Epithelial cell of proximal tubule (primary cell): ENCODE measurements at regions not wholly inside any gene's neighbourhood (a gene's known extent, or its start where the extent isn't known, plus 50 kb on each side); places are given as distances from the start of the nearest gene placed in this dataset.

Experiments used
- DNase-seq: peaks from one replicate; pipeline ENCODE4 v3.0.0-alpha.2; 2011; ENCODE audit warnings: low read depth
- H3K4me3 ChIP-seq: 2 replicates; pipeline ENCODE4 v1.5.1; 2011; ENCODE audit warnings: low read depth, mild to moderate bottlenecking, low read length
- TF ChIP-seq, protein P1 (sequence below): conservative IDR thresholded peaks from 2 replicates; pipeline ENCODE4 v1.5.1; 2012; ENCODE audit warnings: low read depth, mild to moderate bottlenecking, low read length

DNA sequence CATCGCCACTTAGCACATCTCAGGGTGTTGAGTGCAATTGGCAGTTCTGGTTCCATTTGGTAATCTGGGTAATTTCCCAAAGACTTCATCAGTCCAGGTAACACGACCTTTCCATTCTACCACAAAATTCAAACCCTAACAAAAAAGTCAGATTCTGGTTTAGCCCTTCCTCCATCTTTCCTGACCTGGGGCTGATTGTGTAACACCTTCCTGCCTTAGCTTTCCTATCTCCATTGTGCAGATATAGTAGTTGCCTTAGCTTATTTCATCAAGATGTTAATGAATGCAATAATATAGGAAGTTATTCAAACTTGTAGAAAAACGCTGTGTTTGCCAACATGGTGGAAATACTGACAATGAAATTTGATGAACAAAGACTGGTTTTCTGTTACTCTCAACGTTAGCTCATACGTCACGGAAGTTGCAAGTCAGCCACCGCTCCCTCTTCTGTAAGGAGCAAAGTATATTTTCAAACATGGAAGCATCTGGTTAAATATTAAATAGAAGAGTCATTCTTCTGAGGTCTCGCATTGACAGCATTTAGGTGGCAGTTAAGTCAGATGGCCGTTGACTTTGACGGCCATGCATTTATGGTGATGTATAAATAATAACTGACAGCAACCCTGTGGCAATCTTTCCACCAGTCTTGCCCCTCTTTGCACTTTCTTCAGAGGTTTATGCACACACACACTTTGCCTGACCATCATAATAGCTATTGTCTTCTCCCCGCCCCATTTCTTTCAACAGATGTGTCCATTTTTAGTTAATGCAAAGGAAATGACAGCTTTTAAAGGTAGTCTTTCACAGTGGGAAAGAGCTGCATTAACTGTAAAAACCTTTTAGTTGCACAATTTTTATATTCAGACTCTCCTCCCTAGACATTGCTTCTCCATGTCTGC is 205.1 kb upstream of the BMPER start:
- DNase-seq, result no peak
- TF ChIP-seq, protein P1, sequence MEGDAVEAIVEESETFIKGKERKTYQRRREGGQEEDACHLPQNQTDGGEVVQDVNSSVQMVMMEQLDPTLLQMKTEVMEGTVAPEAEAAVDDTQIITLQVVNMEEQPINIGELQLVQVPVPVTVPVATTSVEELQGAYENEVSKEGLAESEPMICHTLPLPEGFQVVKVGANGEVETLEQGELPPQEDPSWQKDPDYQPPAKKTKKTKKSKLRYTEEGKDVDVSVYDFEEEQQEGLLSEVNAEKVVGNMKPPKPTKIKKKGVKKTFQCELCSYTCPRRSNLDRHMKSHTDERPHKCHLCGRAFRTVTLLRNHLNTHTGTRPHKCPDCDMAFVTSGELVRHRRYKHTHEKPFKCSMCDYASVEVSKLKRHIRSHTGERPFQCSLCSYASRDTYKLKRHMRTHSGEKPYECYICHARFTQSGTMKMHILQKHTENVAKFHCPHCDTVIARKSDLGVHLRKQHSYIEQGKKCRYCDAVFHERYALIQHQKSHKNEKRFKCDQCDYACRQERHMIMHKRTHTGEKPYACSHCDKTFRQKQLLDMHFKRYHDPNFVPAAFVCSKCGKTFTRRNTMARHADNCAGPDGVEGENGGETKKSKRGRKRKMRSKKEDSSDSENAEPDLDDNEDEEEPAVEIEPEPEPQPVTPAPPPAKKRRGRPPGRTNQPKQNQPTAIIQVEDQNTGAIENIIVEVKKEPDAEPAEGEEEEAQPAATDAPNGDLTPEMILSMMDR, result no peak
- no peak overlapping the region for H3K4me3 ChIP-seq

DNA sequence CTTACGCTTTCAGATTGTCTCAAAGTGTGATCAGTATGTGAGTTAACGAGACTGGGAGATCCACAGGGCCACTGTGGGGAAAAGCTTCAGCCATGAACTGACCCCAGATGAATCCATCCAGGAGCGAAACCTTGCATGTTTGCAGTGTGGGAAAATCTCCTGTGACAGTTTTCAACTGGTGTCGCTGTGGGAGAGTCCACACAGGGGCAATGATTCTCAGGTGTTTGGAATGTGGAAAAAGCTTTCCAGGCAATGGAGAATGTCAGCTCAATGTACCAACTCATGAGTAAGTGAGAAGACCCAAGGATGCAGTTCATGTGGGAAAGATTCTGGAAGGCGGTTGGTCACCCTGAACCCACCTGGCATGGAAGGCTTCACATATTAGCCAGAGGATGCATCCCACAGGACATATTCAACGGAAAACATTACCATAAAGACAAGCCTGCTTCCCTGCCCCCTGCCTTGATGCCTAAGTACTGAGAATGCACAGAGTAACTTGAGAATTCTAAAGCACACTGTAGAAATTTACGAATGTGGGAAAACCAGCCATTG is 204.1 kb upstream of the BMPER start:
- TF ChIP-seq, protein P1, result no peak
- no peak overlapping the region for H3K4me3 ChIP-seq
- DNase-seq, result no peak

DNA sequence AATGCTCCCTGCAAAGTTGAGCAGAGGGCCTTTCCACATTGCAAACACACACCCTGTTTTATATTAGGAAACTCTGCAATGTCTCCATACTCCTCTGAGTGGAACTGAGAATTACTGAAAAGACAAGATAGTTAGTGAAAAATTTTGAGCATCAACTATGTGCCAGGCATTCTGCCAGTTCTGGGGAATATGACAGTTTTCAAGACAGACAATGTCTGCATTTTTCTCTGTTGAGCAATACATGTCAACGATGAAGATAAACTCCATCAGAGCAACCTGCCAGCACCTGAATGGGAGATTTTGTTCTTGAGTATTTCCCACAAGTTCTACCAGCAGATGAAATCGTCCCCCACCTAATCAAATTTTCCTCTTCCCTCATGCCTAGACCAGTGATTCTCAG is 203.4 kb upstream of the BMPER start:
- DNase-seq, result no peak
- H3K4me3 ChIP-seq, result no peak overlapping the region
- TF ChIP-seq, protein P1, result no peak

DNA sequence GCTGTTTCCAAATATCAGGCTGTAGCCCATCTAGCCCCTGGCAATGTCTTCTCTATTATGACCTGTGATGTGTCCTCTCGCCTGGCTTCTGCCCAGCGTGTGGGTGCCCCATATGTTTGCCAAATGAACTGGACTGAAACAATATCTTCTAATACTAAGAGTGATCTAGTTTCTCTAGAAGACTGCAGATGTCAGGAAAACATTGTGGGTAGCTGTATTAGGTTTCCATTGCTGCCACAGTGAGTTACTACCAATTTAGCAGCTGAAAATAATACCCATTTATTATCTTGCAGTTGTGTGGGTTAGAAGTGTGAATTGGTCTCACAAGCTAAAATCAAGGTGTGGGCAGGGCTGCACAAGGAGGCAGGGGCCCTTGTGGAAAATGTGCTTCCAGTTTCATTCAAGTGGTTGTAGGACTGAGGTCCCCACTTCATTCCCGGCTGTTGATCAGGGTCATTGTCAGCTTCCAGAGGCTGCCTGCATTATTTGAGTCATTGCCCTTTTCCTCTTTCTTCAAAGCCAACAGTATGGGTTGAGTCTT is 202.8 kb upstream of the BMPER start:
- no peak overlapping the region for H3K4me3 ChIP-seq
- TF ChIP-seq, protein P1, result no peak
- DNase-seq, result no peak

DNA sequence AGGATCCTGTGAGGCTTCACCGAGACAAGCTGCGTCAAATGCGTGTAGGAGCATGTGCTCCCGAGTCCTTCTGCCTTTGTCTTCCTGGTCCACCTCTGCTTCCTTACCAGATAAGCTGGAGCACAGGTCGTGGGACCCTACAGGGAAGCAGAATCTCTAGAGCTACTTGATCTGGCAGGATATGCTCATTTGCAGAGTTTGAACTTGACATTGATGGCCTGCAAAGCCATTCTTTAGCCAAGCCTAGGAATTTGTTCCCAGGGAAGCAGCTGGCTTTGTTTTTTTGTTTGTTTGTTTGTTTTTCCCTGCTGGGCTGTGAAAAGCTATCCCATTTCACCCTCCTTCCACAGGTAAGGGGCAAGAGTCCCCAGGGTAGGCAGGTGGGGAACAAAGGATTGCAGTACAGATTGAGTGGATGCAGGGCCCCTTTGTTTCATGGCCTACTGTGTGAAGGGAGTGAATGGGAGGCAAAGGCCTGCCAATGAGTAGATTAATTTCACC is 200.0 kb upstream of the BMPER start:
- DNase-seq, result no peak
- no peak overlapping the region for H3K4me3 ChIP-seq
- TF ChIP-seq, protein P1, result no peak

DNA sequence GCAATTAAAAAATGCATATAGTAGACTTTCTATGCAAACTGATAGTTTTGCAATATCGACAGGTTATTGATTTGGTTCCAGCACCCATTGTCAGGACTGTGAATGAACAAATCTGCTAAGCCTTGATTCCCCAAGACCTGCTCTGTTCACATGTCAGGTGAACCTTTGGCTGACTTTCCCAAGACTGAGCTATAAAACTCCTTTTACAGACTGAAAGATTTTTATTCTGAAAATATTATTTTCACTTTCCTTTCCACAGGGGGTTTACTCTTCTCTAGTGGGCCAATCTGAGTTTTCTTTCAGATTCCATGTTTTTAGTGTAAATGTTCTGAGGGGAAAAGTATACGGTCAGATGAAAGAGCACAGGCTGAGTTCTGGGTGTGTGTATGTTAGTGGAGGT is 199.2 kb upstream of the BMPER start:
- no peak overlapping the region for H3K4me3 ChIP-seq
- DNase-seq, result no peak
- TF ChIP-seq, protein P1, result no peak
